GM21576 (cell line): ENCODE measurements at regions not wholly inside any gene's neighbourhood (a gene's known extent, or its start where the extent isn't known, plus 50 kb on each side); places are given as distances from the start of the nearest gene placed in this dataset.
"Not testable (repeated sequence)": the region's sequence is repeated elsewhere in the genome, so short reads cannot be mapped to it uniquely, and the experiment has no call there.

ENCODE experiments used
- ATAC-seq: cut with Tn5 transposase; IDR thresholded peaks from one replicate; pipeline ENCODE4 v1.9.1; 2021; ENCODE audit warnings: mild to moderate bottlenecking, moderate library complexity; ENCODE audit not compliant: unreplicated experiment

DNA sequence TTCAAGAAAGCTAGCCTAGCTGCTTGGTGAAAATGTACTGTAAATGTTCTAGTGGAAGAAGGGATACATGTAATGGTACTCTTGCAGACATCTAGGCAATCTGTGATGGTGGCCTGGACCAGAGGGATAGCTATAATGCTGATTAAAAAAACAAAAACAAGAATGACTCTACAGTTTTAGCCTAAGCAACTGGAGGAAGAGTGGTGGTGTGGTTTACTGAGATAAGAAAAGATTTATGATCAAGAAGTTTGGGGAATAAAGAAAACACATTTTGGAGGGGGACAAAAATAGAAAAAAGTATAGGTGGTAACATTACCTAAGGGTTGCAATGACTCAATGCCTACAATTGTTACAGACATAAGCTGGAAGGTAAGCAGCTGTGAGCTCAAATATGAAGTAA lies 1080.7 kb upstream of the CELF4 start:
- ATAC-seq, result no peak

DNA sequence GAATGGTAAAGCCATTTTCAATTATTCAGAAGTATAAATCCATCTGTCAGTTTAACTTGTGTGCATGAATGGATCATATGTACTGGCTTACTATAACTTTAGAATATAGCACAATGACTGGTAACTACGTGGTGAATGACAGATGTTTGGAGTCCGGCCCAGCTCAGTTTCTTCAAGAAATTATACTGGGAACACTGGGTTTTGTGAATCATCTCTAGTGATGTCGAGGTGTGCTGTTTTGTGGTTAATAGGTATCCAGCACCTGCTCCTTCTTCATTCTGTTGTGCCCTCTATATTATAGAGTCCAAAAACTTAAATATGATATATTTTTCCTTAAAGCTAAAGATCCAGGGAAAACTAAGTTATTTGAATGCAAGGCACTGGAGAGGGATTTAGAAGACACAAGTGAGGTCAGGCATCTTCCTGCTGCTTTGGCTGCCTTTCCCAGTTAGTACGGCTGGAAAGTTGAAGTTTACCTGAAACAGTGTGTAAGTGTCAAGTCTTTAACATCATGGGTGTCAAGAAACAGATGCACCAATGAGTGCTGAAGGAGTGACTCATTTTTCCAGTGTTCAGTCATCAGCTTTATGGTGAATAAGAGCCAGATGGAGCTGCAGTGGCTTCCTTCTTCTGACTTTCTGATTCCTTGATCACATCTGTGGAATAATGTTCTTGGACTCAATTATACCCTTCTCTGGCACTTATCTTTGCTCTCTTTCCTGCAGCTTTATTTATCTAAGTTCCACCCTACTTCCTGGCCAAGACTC lies 1079.5 kb upstream of the CELF4 start:
- ATAC-seq, result no peak

GRCh38 chr18:38642711-38643110 lies 1077.1 kb upstream of the CELF4 start:
- no peak for ATAC-seq

DNA sequence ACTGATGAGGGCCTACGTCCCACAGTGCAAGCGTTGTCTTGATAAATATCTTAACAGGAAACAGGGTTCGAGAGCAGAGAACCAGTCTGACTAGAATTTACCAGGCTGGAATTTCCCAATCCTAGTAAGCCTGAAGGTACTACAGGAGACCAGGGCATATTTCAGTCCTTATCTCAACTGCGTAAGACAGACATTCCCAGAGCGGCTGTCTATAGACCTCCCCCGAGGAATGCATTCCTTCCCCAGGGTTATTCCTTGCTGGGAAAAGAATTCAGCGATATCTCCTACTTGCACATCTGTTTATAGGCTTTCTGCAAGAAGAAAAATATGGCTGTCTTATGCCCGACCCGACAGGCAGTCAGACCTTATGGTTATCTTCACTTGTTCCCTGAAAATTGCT lies 1074.1 kb upstream of the CELF4 start:
- not testable (repeated sequence) for ATAC-seq

- ATAC-seq, result no peak
Observed at GRCh38 chr18:38635709-38636430, 1070.3 kb upstream of the CELF4 start.

- no peak for ATAC-seq
Observed at GRCh38 chr18:38634117-38634516, 1068.5 kb upstream of the CELF4 start.

- no peak for ATAC-seq
Observed at GRCh38 chr18:38633333-38633732, 1067.7 kb upstream of the CELF4 start.

DNA sequence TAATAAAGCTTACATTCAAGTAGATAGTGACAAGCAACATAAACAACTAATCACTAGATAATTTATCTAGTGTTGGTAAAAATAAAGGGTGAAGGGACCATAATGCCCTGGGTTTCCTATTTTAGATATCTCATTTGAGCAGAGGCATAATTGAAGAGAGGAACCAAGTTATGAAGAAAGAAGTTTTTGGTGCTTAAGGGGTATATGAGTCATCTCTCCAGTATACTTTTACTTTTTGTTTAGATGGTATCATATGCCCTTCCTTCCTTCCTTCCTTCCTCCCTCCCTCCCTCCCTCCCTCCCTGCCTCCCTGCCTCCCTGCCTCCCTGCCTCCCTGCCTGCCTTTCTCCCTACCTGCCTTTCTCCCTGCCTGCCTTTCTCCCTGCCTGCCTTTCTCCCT lies 1053.5 kb upstream of the CELF4 start:
- ATAC-seq, result peak; percentile 52

DNA sequence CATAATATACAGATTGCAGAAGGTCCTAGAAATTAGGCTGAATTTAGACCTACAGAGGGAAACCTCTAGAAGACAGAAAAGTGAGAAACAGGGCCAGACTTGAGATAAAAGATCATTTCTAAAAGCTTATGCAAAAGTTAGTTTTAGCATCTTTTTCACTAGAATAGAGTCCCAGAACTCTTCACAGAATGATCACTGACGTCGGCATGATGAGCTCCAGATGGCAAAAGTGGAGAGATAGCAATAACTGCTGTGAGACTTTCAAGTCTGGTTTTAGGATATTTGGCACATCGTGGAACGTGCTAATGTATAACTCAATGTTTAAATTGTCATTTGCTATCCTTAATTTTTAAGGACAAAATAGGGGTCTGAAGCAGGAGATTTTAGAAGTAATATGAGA lies 1050.7 kb upstream of the CELF4 start:
- no peak for ATAC-seq

DNA sequence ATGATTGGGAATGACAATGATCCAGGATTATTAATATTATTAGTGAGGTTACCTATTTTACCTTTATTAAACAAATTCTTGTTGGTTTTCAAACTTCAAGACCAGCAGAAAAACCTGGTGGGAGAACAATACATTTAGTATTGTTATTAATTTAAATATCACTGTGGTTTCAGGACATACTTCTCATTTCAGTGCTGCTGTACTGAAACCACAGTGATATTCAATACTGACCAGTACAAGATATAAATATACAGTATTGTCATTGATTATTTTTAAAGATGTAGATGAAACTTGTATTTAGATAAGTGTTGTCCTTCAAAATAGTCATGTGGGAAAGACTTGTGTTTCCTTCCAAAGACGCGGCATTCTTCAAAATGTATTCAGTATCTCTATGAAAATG lies 1047.3 kb upstream of the CELF4 start:
- ATAC-seq, result no peak

DNA sequence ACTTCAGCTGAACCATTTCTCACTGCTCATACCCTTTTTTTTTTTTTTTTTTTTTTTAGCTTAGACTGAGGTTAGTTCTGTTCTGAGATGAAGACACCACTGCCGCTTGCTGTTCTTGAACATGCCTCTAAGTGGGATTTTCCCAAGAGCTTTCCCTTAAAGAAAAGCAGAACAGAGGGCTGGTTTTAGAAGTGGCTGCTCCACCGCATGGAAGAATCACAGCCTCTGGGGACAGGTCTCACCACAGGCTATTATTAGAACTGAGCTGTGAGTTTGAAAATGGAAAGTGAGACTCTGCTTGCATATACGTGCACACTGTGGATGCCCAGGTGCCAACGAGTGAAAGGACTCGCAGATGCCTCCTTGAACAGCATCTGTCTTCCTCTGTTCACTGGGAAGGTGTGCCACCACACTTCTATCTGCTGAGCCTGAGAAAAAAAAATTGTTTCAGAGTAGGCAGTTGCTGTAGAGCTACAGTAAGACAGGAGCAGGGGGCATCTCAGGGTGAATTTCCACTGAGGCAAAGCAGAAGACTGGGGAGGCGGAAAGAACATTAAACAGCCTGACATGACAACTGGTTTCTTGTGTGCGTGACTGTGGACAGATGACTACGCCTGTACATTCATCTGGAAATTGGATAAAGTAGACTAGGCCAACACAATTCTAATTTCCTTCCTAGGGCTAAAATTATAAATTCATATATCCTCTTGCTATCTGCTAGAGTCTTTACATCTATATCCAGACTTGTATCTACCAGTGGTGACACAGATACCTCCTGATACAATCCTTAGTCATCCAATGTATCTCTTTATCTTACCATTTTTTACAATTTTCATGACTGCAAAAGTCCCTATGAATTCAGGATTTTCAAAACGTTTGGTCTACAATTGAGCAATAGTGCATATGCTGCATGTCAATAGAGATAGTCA lies 1045.7 kb upstream of the CELF4 start:
- peak; percentile 87 for ATAC-seq

- peak; percentile 24 for ATAC-seq
Observed at GRCh38 chr18:38606841-38607240, 1041.2 kb upstream of the CELF4 start.

DNA sequence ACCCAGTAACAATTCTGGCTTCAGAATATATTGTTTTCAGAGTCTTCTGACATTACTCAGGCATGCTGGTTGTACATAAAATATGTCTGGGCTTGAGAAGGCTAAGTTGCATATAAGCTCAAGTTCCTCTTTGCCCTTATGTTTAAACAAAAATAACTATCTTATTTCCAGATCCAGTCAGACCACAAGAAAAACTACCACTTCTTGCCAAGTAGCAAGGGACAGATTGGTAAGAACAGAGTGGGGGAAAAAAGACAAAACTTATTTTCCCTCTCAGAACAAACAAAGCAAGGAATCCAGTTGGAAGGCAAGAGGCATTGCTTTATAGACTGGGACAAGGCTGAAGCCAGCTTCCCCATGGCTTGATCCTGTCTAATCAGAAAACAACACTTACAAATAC lies 1036.7 kb upstream of the CELF4 start:
- no peak for ATAC-seq

GRCh38 chr18:38587571-38587970 lies 1022.0 kb upstream of the CELF4 start:
- no peak for ATAC-seq

DNA sequence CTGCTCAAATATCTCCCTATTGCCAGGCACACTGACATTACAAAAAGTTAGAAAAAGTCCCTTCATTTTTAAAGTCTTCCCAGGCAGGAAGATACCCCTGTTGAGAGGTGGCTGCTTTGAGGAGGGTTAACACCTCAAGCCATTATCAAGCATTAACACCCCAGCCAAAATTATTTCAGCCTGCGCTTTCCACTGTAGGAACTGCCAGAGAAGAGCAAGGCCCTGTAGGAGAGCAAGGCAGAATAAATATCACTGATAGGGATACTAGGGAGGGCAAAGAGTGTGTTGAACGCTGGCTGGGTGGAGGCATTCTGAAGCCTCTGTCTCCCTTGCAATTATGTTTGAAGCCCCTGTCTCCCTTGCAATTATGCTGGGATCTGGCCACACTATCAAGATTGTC lies 1020.7 kb upstream of the CELF4 start:
- ATAC-seq, result no peak

DNA sequence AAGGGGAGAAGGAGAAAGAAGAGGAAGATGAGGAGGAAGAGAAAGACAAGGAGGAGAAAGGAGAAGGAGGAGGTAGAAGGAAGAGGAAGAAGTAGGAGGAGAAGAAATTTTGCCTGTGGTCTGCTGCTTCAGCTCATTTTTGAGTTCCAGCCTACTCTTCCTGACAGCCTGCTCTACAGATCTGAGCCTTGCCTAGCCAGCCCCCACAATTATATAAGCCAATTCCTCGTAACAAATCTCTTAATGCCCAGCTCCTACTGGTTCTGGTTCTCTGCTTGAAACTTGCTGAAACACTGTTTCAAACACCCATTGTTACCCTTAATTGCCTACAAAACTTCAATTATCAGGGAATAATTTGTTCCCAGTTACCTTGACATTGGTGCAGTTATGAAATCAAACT lies 1014.2 kb upstream of the CELF4 start:
- no peak for ATAC-seq

DNA sequence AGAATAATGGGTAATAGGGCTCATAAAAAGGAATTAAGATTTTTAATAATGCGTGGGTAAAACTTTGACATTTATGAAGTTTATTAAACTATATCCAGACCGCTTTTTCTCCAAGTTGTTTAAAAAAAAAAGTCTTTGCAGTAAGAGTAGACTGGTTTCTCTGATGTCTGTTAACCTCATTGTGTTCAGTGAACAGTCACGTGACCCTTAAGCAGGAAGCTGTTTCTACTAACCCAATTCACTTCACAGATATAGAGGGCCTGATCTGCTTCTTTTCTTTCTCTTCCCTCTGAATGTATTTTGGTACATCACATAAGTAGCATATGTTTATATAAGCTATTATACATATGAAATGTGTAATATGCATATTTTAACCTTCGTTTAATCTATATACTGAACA lies 1011.3 kb upstream of the CELF4 start:
- no peak for ATAC-seq

- no peak for ATAC-seq
Observed at GRCh38 chr18:38576349-38576748, 1010.8 kb upstream of the CELF4 start.

- no peak for ATAC-seq
Observed at GRCh38 chr18:38575648-38576047, 1010.0 kb upstream of the CELF4 start.

DNA sequence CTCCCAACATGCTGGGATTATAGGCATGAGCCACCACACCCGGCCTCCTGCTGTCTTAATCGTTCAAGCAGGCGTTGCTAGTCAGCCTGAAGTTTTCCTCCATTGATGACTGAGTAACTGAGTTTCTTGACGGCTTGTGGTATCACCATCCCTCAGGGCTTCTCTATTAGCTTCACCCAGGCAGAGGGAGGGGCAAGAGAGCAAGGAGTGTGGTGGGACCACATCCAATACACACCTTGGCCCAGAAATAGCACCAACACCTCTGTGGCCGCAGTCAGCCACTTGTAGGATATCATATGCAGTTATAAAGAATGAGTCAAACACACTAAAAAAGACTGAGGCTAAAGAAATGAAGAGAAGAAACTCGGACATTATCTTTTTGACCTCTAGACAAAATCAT lies 1009.4 kb upstream of the CELF4 start:
- no peak for ATAC-seq

- ATAC-seq, result no peak
Observed at GRCh38 chr18:38572554-38573111, 1007.0 kb upstream of the CELF4 start.
